H1 (cell line): ENCODE measurements at regions not wholly inside any gene's neighbourhood (a gene's known extent, or its start where the extent isn't known, plus 50 kb on each side); places are given as distances from the start of the nearest gene placed in this dataset.

Source experiments
- EP300 ChIP-seq, 2 experiments: IDR thresholded peaks; 1 replicate in 1 of 2; 2 replicates in 1 of 2; pipeline ENCODE4 v1.6.1; 2011 to 2012; ENCODE audit warnings: low read depth in 2 of 2, low read length in 2 of 2, mild to moderate bottlenecking in 2 of 2, borderline replicate concordance in 1 of 2, inconsistent platforms in 1 of 2, moderate library complexity in 1 of 2
- FOSL1 ChIP-seq: IDR thresholded peaks from 2 replicates; pipeline ENCODE4 v1.6.1; 2011; ENCODE audit warnings: mild to moderate bottlenecking, low read depth, low read length, moderate library complexity; ENCODE audit not compliant: insufficient read depth
- HDAC2 ChIP-seq, 2 experiments: fragments of 300-600 bp in 1 of 2; sonication (generic) in 1 of 2; IDR thresholded peaks; 2 replicates each; pipeline ENCODE4 v1.6.1; 2011 to 2012; ENCODE audit warnings: low read depth in 2 of 2, low read length in 2 of 2, mild to moderate bottlenecking in 2 of 2, moderate library complexity in 2 of 2, borderline replicate concordance in 1 of 2, inconsistent platforms in 1 of 2
- HDAC6 ChIP-seq: IDR thresholded peaks from one replicate; pipeline ENCODE4 v1.7.1; 2012; ENCODE audit warnings: low read depth, mild to moderate bottlenecking, inconsistent platforms, low read length, moderate library complexity
- KDM5A ChIP-seq: fragments of 200-600 bp; IDR thresholded peaks from 2 replicates; pipeline ENCODE4 v1.7.1; 2012; ENCODE audit warnings: mild to moderate bottlenecking, low read length, inconsistent platforms, mixed read lengths
- NANOG ChIP-seq: IDR thresholded peaks from 2 replicates; pipeline ENCODE4 v1.6.1; 2011; ENCODE audit warnings: low read length, low read depth, mild to moderate bottlenecking, inconsistent platforms; ENCODE audit not compliant: insufficient read depth, poor library complexity, severe bottlenecking
- POLR2AphosphoS5 ChIP-seq: IDR thresholded peaks from 2 replicates; pipeline ENCODE4 v1.6.1; 2011; ENCODE audit warnings: low read depth, low read length
- TAF7 ChIP-seq: optimal IDR thresholded peaks from 2 replicates; pipeline ENCODE3; 2011; ENCODE audit warnings: low read depth, mild to moderate bottlenecking, inconsistent platforms, low read length, moderate library complexity, borderline replicate concordance

DNA sequence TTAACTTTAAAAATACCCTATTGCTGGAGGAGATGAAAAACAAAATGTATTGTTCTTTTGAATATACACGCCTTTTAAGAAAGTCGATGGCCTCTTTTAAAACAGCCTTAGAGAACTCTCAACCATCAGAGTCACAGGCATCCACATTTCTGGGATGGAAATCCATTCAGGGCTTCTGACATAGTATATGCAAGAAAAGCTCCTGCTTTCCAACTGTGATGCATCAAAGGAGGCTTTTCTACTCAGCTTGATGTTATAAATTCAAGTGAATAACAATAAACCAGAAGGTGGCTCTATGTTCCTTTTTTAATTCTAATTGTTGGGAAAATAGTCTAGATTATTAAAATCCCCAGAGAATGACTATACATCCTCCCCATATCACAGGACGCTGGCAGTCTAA lies 398.8 kb upstream of the CXADR start (continued):
- TF ChIP-seq EP300 (IDR thresholded peaks at IDR 0.05; ENCODE audit: borderline replicate concordance in 1 of 2, low read depth in 2 of 2, low read length in 2 of 2) (no peak), TAF7 (no peak), POLR2AphosphoS5 (no peak), NANOG (no peak), HDAC6 (no peak), FOSL1 (no peak), KDM5A (no peak), HDAC2 (IDR thresholded peaks at IDR 0.05; ENCODE audit: borderline replicate concordance in 1 of 2, low read depth in 2 of 2, low read length in 2 of 2) (no peak)
